Stomach (tissue), 8 donors: ENCODE measurements at regions not wholly inside any gene's neighbourhood (a gene's known extent, or its start where the extent isn't known, plus 50 kb on each side); places are given as distances from the start of the nearest gene placed in this dataset.

ENCODE experiments used
- DNase-seq, 2 donors: peaks; one replicate each; pipeline versions ENCODE4 v3.0.0 to v3.0.0-alpha.2; 2013 to 2019
- H3K27ac ChIP-seq, 5 donors: fragments of 200-600 bp in 4 of 5; sonication (generic) in 4 of 5; one replicate each; pipeline ENCODE4 v1.5.1; 2013 to 2019; ENCODE audit warnings: mild to moderate bottlenecking in 1 of 5, moderate library complexity in 1 of 5
- H3K27me3 ChIP-seq, 3 donors: fragments of 200-600 bp; sonication (generic); one replicate each; pipeline ENCODE4 v1.5.1; 2017 to 2019; ENCODE audit warnings: mixed run types in 1 of 3
- H3K36me3 ChIP-seq, 4 donors: fragments of 200-600 bp; sonication (generic); 1 replicate in 3 of 4; 2 replicates in 1 of 4; pipeline ENCODE4 v1.5.1; 2016 to 2019
- H3K4me1 ChIP-seq, 4 donors: fragments of 200-600 bp; sonication (generic); one replicate each; pipeline ENCODE4 v1.5.1; 2016 to 2019
- H3K4me3 ChIP-seq, 4 donors: fragments of 200-600 bp; sonication (generic) in 3 of 4; one replicate each; pipeline ENCODE4 v1.5.1; 2016 to 2019; ENCODE audit warnings: mild to moderate bottlenecking in 1 of 4
- H3K9me3 ChIP-seq, 4 donors: fragments of 200-600 bp; sonication (generic); one replicate each; pipeline ENCODE4 v1.5.1; 2016 to 2019
- EP300 ChIP-seq: sonication (generic); formaldehyde crosslinking; IDR thresholded peaks from one replicate; pipeline ENCODE4 v1.6.1; 2017; ENCODE audit warnings: antibody characterized with exemption
- POLR2A ChIP-seq, 4 donors: fragments of 450-650 bp; IDR thresholded peaks; one replicate each; pipeline ENCODE4 v1.6.1; 2016; ENCODE audit warnings: antibody characterized with exemption in 4 of 4, control low read depth in 2 of 4, mild to moderate bottlenecking in 1 of 4, moderate library complexity in 1 of 4
- POLR2AphosphoS5 ChIP-seq, 3 donors: sonication (generic); formaldehyde crosslinking; IDR thresholded peaks; one replicate each; pipeline ENCODE4 v1.6.1; 2016; ENCODE audit warnings: antibody characterized with exemption in 3 of 3
- WGBS, 5 donors: extraction: QIAGEN DNeasy Blood & Tissue Kit in 3 of 5; methylation state at CpG; one replicate each; pipeline versions ENCODE4 v1.1.5 to v1.1.7; 2013 to 2018; 5-methylcytosine and 5-hydroxymethylcytosine counted together
- intact Hi-C: fragments of 100-400 bp; cut with DNase I; formaldehyde crosslinking; loops from one replicate; pipeline ENCODE4 v1.15.1; 2023; ENCODE audit warnings: low total_unique reads
- TF ChIP-seq, protein P1 (sequence below), 7 experiments: fragments of 450-650 bp in 4 of 7; fragments of 200-600 bp in 3 of 7; sonication (generic) in 3 of 7; IDR thresholded peaks; one replicate each; pipeline ENCODE4 v1.5.1; 2016 to 2019; ENCODE audit warnings: antibody characterized with exemption in 7 of 7, control low read depth in 2 of 7, mild to moderate bottlenecking in 1 of 7
- donor health status: healthy with polysubstance abuse.
- donor health status: Bipolar disorder and iron deficiency.
- donor health status: healthy.

DNA sequence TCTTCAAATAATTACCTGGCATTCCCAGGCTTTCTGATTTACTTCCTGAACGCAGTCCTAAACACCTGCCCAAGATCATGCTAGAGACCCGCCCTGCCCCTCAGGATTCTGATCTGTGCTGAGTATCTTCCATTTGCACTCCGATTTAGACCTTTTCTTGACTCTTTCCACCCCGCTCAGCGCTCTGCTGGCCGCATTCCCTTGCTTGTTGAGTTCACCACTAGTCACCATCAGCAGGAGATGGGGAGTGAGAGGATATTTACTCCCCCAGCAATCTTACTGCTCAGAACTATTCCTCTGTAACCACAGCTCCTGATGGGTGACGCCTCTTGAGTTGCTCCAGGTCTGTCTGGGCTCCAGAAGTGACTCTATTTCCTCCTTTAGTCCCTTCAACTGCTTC, 419.4 kb upstream of the MIR17HG start:
- no peaks in the 10 kb centered on the region for H3K27me3 ChIP-seq
- WGBS, 5 donors: 79 to 90% (median 89%) methylated on average over 7 of the region's 7 CpGs
- H3K27ac ChIP-seq: no peak overlapping the region
- no peaks in the 10 kb centered on the region for H3K4me1 ChIP-seq
- H3K36me3 ChIP-seq: no peaks in the 10 kb centered on the region
- no peak for TF ChIP-seq POLR2A (IDR thresholded peaks at IDR 0.05)
- TF ChIP-seq, protein P1, sequence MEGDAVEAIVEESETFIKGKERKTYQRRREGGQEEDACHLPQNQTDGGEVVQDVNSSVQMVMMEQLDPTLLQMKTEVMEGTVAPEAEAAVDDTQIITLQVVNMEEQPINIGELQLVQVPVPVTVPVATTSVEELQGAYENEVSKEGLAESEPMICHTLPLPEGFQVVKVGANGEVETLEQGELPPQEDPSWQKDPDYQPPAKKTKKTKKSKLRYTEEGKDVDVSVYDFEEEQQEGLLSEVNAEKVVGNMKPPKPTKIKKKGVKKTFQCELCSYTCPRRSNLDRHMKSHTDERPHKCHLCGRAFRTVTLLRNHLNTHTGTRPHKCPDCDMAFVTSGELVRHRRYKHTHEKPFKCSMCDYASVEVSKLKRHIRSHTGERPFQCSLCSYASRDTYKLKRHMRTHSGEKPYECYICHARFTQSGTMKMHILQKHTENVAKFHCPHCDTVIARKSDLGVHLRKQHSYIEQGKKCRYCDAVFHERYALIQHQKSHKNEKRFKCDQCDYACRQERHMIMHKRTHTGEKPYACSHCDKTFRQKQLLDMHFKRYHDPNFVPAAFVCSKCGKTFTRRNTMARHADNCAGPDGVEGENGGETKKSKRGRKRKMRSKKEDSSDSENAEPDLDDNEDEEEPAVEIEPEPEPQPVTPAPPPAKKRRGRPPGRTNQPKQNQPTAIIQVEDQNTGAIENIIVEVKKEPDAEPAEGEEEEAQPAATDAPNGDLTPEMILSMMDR (IDR thresholded peaks at IDR 0.05): no peak
- no peak for TF ChIP-seq POLR2AphosphoS5 (IDR thresholded peaks at IDR 0.05)
- TF ChIP-seq EP300: no peak
- no peak for DNase-seq
- H3K4me3 ChIP-seq: no peak overlapping the region
- no peaks in the 10 kb centered on the region for H3K9me3 ChIP-seq
- intact Hi-C loops: no loop called here

DNA sequence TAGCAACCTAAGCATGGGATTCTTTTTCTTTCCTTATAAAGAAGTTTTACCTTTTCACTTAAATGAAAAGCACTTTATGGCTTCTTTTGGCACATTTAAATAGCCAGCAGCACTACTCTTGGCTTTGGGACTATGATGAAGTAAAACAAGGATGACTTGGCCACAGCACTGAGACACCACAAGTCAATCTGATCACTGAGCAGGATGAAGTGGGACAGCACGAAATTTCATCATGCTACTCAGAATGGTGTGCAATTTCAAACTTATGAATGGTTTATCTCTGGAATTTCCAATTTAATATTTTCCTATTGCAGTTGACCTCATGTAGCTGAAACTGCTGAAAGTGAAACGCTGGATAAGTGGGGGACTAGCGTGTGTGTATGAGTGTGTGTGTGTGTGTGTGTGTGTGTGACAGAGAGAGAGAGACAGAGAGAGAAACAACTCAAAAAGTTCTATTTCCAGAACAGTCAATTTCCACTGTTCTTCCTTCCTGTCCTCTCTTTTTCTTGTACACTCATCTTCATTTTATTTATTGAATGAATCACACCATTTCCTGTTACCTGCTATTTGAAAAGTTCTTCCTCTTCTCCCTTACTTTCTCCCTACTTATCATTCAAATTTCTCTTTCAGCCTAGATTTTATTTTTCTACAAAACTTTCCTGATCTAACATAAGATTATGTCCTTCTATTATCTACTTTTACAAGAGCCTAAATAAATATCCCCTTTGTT, 414.2 kb upstream of the MIR17HG start:
- no peaks in the 10 kb centered on the region for H3K4me1 ChIP-seq
- H3K4me3 ChIP-seq: no peak overlapping the region
- no peaks in the 10 kb centered on the region for H3K9me3 ChIP-seq
- DNase-seq: no peak
- no peak for TF ChIP-seq POLR2AphosphoS5 (IDR thresholded peaks at IDR 0.05)
- no peak for TF ChIP-seq POLR2A (IDR thresholded peaks at IDR 0.05)
- TF ChIP-seq, protein P1 (IDR thresholded peaks at IDR 0.05): no peak
- TF ChIP-seq EP300: no peak
- intact Hi-C loops: no loop called here
- no peaks in the 10 kb centered on the region for H3K36me3 ChIP-seq
- H3K27ac ChIP-seq: no peak overlapping the region
- no peaks in the 10 kb centered on the region for H3K27me3 ChIP-seq
- WGBS, 5 donors: 72 to 83% (median 74%) methylated on average over 3 of the region's 3 CpGs

DNA sequence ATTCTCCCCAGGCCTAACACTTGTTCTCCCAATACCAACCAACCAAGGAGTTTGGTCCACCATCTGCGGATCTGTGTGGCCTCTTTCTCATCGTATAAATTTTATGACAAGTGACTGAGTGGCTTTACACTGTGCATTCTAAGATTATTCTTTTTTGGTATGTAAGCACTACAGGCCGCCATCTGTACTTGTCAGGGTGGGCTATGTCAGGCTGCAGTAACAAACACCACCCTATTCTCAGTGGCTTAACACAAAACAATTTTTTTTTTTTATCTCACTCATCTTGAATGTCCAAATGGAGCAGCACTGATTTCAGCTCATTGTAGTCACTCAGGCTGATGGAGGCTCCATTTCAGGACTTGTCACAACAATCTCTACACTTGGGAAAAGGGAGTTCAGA, 412.7 kb upstream of the MIR17HG start:
- Histone ChIP-seq H3K27me3 (no peaks in the 10 kb centered on the region), H3K27ac (no peak overlapping the region), H3K36me3 (no peaks in the 10 kb centered on the region), H3K9me3 (no peaks in the 10 kb centered on the region), H3K4me3 (no peak overlapping the region), H3K4me1 (no peaks in the 10 kb centered on the region)
- intact Hi-C loops: no loop called here
- WGBS, 5 donors: 89 to 95% (median 93%) methylated on average over 3 of the region's 3 CpGs
- no peak for TF ChIP-seq POLR2AphosphoS5 (IDR thresholded peaks at IDR 0.05)
- TF ChIP-seq EP300: no peak
- TF ChIP-seq POLR2A (IDR thresholded peaks at IDR 0.05): no peak
- TF ChIP-seq, protein P1 (IDR thresholded peaks at IDR 0.05): no peak
- no peak for DNase-seq

DNA sequence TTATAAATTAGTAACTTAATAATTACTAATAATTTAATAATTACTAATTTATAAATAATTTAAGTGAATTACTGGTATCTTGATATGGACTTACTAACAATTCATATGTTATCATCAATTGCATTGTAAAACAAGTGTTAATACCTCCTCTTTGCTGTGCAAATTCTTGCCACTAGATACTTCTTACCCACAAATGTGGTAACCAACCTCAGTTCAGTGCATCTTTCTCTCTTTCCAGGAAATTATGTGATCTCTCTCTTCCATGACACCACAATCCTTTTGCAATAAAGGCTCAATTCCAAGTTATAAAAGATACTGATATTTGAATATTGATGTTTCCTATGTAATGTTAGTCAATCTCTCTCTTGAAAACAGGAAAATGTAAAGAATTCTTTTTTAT, 408.6 kb upstream of the MIR17HG start:
- H3K27ac ChIP-seq: no peak overlapping the region
- intact Hi-C loops: no loop called here
- no peaks in the 10 kb centered on the region for H3K9me3 ChIP-seq
- no peak overlapping the region for H3K4me3 ChIP-seq
- H3K4me1 ChIP-seq: no peaks in the 10 kb centered on the region
- H3K27me3 ChIP-seq: no peaks in the 10 kb centered on the region
- H3K36me3 ChIP-seq: no peaks in the 10 kb centered on the region
- TF ChIP-seq POLR2AphosphoS5 (IDR thresholded peaks at IDR 0.05) (no peak), EP300 (no peak), POLR2A (IDR thresholded peaks at IDR 0.05) (no peak)
- TF ChIP-seq, protein P1 (IDR thresholded peaks at IDR 0.05): no peak
- no peak for DNase-seq
